NCI-H1694 treated with DMSO at 0.1 percent for 48 hours (cell line): ENCODE measurements at regions not wholly inside any gene's neighbourhood (a gene's known extent, or its start where the extent isn't known, plus 50 kb on each side); places are given as distances from the start of the nearest gene placed in this dataset.

Experiments
- DNase-seq: peaks from one replicate; lab custom pipeline; 2025; lab: John Stamatoyannopoulos, UW

GRCh38 chr7:3195160-3195559 is 105.9 kb upstream of the SDK1 start:
- no peak for DNase-seq

- no peak for DNase-seq
These were observed 104.2 kb upstream of the SDK1 start for GRCh38 chr7:3196629-3197400.

- DNase-seq: no peak
These were observed 103.4 kb upstream of the SDK1 start for GRCh38 chr7:3197567-3198213.

- DNase-seq: no peak
These were observed 102.7 kb upstream of the SDK1 start for GRCh38 chr7:3198316-3198715.

DNA sequence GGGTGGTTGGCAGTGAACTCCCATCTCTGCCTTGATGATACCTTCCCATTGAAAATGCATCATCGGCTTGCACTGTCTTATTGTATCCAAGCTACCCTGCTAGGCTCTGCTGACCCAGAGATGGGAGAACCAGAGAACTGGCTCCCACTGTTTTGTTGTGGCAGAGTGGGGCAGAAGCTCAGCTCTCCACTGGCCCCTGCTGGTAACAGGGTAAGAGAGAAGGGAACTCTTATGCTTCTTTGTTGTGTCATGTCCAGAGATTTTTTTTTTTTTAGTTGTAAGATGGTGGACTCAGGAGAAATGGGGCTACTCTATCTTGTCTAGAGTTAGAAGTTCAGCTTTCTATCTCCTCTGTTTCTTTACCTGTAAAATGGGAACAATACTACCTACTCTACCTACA is 100.5 kb upstream of the SDK1 start:
- peak; percentile 46 for DNase-seq

- no peak for DNase-seq
These were observed 99.7 kb upstream of the SDK1 start for GRCh38 chr7:3201306-3201705.

DNA sequence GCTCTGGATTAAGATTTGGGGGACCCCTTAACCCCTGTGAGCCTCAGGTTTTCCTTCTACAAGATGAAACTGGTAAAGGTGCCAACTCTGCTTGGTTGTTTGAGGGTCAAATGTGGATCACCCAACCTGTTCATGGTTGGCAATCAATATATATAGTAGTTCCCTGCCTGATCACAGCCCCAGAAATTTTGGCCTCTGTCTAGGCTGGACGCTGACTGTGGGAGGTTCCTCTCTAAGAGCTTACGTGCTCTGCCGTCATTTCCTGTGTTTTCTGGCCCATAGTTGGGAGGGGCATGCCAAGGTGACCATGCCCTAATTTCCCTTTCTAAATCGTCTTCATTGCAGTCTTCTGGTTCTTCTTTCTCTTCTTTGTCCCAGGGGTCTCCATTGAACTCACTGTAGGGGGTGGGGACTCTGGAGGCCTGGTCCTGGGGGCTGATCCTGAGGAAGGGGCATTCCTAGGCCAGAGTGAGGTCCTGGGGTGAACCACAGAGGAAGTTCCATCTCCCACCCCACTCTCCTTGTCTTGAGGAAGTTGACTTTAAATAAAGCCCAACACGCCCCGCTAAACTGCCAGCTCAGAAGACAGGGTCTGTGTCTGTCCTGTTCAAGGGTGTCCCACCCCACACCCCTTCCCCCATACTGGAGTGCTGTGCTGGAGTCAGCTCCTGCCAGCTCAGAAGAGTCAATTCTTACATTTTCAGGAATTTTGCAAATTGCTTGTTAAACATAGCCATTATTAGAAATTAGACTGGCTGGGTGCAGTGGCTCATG is 98.9 kb upstream of the SDK1 start:
- DNase-seq: no peak

GRCh38 chr7:3204526-3204925 is 96.5 kb upstream of the SDK1 start:
- DNase-seq: no peak

DNA sequence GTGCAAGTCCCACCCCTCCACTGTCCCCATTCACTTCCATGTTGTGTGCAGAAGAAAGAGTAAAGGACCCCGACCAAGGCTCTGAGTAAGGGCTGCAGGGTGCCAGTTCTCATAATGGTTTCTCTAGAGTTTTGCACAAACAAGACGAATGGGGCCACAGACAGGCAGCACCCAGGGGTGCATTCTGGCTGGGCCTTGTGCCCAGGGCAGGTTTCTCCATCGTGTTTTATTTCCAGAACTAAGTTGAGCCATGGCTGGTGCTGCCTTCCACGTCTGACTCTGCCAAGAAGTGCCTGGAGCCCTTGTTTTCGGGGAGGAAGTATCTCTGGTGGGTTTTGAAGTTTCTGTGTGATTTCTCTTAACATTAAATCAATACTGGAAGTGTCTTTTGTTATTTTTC is 95.0 kb upstream of the SDK1 start:
- no peak for DNase-seq

- DNase-seq: no peak
These were observed 94.3 kb upstream of the SDK1 start for GRCh38 chr7:3206771-3207191.

DNA sequence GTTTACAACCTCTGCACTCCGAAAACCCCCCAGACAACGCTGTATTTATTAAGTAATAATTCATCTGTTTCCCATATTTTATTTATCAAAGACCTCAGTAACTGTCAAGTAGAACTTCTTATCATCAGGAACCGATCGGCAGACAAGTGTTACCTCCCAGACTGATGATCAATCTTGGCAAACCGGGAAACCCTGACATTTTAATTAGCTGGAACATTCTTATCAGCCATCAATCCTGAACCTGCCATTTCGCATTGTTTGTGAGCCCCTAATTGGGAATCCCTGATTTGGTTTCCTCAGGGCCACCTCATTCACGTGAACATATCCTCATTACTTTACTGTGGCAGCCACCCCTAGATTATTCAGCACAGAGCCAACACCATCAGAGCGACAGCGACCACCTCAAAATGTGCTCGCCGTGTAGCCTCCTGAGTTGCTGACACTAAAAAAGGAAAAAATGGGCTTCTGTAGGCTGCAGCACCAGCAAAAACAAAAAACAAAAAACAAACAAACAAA is 93.6 kb upstream of the SDK1 start:
- no peak for DNase-seq

DNA sequence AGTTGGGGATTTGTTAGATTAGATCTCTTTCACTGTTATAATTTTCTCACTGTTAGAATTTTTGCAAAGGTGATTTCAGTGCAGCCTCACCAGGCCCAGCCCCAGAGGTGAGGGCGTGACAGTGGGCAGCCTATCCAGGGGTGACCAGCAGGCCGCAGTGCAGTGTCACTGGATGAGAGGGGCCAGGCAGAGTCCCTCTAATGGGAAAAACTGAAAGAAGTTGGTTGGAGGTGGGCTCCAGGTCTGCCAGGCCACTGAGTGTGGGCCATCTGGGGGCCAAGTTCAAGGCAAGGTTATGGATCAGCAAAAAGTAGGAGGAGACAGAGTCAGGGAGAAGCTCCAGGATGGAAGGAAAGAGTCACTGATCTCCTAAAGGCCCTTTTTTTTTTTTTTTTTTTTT is 90.5 kb upstream of the SDK1 start:
- no peak for DNase-seq

GRCh38 chr7:3214090-3214413 is 87.0 kb upstream of the SDK1 start:
- DNase-seq: no peak

DNA sequence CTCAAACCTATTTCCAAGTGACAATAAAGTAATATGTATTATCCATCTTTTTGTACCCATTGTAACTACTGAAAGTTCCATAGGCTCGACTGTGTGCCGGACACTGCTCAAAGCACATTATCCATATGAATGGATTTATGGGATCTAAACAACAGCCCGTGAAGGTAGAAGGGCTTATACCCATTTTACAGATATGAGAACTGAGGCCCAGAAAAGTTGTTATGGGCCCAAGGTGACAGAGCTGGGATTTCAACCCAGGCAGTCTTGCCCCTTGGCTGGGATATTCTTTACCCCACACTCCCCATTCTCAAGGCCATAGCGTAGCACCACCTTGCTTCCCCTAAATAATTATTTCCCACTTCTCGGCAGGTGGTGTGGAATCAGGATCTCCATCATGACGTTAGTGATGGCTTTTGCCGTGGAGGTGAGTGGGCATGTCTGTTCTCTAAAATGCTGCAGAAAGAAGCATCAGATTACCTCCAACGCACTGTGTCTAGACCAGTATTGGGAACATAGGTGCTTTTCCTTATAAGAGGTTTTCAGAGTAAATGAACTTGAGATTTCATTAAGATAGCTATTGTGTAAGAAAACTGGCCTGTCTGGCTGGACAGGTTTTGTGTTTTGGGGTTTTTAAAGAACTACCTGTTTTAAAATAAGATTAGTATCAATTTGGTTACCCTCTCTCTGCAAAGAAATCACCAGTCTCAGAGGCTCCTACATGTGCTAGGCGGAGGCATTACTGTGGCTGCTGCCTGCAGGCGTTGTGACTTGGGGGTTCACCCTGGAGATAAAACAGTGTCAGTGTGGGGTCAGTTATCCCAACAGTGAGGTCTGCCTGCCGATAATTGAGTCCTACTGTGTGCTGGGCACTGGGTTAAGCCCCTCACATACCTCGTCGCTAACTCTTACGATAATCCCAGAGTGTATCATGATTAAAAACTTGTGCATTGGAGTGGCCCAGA is 85.1 kb upstream of the SDK1 start:
- no peak for DNase-seq

DNA sequence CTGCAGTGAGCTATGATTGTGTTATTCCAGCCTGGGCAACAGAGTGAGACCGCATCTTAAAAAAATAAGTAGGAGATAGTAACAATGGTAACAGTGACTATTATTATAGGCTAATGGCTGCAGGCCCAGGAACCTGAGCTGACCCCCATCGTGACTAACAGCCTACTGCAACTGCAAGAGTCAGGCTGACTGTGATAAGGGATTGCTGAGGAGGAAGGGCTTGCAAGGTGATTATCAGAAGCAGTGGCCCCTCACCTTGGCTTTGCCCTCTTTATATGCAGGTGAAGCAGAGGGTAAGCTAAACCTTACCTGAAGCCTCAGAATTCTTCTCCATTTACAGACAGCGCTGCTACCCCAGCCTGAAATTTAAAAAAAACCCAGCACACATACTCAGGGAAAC is 83.9 kb upstream of the SDK1 start:
- no peak for DNase-seq

DNA sequence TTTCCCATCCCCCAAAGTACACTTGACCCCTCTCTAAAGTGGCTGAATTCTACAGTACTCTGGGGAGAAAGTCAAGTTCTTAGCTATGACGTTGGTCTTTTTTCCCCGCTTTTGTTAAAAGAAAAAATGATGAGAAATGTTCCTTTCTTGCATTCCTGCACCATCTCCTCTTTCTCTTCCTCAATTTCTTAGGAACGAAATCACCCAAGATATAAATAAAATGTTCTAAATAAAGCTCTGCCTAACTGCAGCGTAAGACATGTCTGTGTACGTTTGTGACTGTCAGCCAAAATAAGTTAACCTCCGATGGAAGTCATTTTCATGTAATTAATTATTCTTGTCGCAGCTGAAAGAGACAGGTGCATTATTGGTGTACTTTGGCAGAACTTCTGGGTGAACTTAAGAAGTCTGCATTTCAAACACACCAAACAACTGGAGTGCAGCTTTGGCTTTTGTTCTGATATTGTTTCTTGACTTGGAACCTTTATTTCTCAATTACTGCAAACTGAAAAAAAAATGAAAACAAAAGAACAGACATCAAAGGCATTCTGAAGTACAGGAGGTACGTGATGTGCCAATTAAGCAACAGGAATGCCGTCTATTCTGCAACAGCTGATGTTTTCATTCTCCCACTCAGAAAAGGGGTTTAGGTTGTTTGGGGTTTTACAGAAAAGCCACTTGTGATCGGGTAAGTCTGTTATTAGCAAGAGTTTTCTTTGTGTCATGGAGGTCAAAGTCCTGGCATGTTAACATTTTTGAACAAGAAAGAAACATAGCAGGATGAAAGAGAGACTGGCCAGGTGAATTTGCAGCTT is 82.4 kb upstream of the SDK1 start:
- DNase-seq: no peak

- peak; percentile 29 for DNase-seq
These were observed 71.1 kb upstream of the SDK1 start for GRCh38 chr7:3229904-3230470.

DNA sequence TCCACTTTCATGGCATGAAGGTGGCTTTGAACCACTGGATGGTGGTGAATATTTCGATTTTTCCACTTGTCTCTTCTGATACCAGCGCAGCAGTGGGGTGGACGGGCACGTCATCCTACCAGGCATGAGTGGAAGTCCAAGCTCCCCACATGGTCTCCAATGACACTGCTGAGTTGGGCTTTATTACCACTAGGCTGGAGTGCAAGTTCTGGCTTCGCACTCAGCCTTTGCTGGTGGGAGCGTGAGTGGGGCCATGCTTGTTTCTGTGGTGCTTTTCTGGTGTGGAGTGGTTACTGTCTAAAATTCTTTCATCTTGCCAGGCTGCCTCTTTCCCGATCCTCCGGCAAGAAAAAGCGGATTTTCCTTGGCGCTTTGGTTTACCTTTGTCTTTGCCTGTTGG is 70.1 kb upstream of the SDK1 start:
- no peak for DNase-seq

DNA sequence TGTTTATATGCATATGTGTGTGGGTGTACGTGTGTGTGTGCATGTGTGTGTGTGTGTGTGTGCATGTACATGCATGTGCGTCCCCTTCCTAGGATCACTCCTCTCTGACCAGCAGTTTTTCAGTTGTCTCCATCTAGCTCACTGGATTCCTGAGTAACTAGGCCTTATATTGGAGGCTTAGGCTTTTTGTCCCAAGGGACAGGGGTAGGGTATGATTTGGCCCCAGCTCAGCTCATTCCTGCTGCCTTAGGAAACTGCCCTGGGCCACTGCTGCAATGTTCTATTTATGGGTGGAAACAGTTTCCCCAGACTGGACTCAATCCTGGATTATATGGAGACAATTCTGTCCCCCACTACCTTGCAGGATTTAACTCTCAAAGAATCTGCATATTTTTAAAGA is 68.8 kb upstream of the SDK1 start:
- DNase-seq: no peak

DNA sequence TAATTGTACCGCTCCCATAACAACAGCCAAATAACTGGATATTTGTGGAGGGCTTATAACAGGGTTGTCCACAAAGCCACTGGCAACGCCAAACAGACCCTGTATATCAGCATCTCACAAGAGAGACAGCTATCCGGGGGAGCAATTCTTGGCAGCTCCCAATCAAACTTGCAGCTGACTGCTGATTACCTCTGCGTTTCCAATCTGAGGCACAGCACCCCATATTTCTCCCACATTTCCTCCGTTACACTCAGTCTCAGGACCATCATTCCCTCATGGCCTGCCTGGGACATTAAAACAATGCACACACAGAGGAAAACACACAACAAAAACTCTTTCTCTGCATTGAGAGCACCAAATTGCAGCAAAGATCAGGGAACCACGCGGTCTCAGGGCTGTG is 67.8 kb upstream of the SDK1 start:
- DNase-seq: no peak

GRCh38 chr7:3234051-3234450 is 67.0 kb upstream of the SDK1 start:
- no peak for DNase-seq
